Right lobe of liver (tissue), 6 donors: ENCODE measurements at regions not wholly inside any gene's neighbourhood (a gene's known extent, or its start where the extent isn't known, plus 50 kb on each side); places are given as distances from the start of the nearest gene placed in this dataset.

Experiments
- ATAC-seq, 4 donors: fragments of 200-7000 bp; cut with Tn5 transposase; one replicate each; pipeline ENCODE4 v1.9.1; 2020; ENCODE audit warnings: mild to moderate bottlenecking in 4 of 4, moderate library complexity in 4 of 4
- DNase-seq, 3 donors: peaks; one replicate each; pipeline ENCODE4 v3.0.0-alpha.2; 2020
- H3K27ac ChIP-seq, 3 donors: fragments of 200-600 bp; one replicate each; pipeline ENCODE4 v1.8.0; 2022
- H3K27me3 ChIP-seq, 2 donors: fragments of 200-600 bp; one replicate each; pipeline ENCODE4 v1.8.0; 2022
- H3K36me3 ChIP-seq, 4 donors: fragments of 200-600 bp; sonication (generic) in 1 of 4; one replicate each; pipeline versions ENCODE4 v1.5.1 to v1.8.0; 2017 to 2022; ENCODE audit warnings: control low read depth in 1 of 4
- H3K4me1 ChIP-seq, 4 donors: fragments of 200-600 bp; sonication (generic) in 1 of 4; one replicate each; pipeline versions ENCODE4 v1.5.1 to v1.8.0; 2017 to 2022; ENCODE audit warnings: control low read depth in 1 of 4
- H3K4me3 ChIP-seq, 3 donors: fragments of 200-600 bp; one replicate each; pipeline ENCODE4 v1.8.0; 2022
- H3K9me3 ChIP-seq, 4 donors: fragments of 200-600 bp; sonication (generic) in 1 of 4; one replicate each; pipeline versions ENCODE4 v1.5.1 to v1.8.0; 2017 to 2022; ENCODE audit warnings: control low read depth in 1 of 4
- CTCF ChIP-seq, 4 donors: fragments of 200-600 bp in 3 of 4; fragments of 450-650 bp in 1 of 4; IDR thresholded peaks; one replicate each; pipeline versions ENCODE4 v1.5.1 to v1.8.0; 2016 to 2022; ENCODE audit warnings: antibody characterized with exemption in 4 of 4, mild to moderate bottlenecking in 2 of 4
- POLR2A ChIP-seq: fragments of 450-650 bp; IDR thresholded peaks from one replicate; pipeline ENCODE4 v1.6.1; 2017; ENCODE audit warnings: antibody characterized with exemption, mild to moderate bottlenecking
- WGBS: methylation state at CpG from one replicate; pipeline ENCODE4 v1.1.6; 2018; ENCODE audit warnings: low coverage, low lambda C conversion rate; ENCODE audit not compliant: insufficient coverage; ENCODE audit errors: missing lambda C conversion rate; 5-methylcytosine and 5-hydroxymethylcytosine counted together
- intact Hi-C, 2 donors: fragments of 100-400 bp; cut with DNase I; formaldehyde crosslinking; loops; one replicate each; pipeline versions ENCODE4 v1.11.2 to v1.14.1; 2022
- donor health status: DM: no; HTN: yes; CAD: no.
- donor health status: DM: no; HTN: no; CAD: no.
- donor health status: DM: no; HTN: no; CAD: no.
- donor health status: DM: no; HTN: yes; CAD: no.
- donor health status: DM: no; HTN: yes; CAD: no.

GRCh38 chr12:107597695-107598410 is 87.7 kb upstream of the PWP1 start:
- H3K27me3 ChIP-seq, result no peaks in the 10 kb centered on the region

DNA sequence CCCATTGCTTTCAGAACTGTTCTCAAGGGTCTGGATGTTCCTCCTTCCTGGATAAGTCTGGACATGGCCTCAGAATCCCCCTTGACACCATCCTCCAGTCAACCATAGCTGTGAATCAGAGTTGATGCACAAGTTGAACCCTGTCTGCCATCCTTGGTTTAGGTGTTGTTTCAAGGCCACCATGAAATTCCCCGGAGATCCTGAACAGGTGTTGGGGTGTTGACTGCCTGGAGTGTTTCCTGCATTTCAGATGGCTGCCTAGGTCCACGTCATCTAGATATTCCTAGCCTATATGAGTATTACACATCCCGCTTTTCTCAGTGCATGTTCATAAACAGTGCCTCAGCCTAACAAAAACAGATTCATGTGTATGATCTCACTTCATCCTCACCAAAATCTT is 86.7 kb upstream of the PWP1 start:
- DNase-seq, result no peak
- Histone ChIP-seq H3K36me3 (no peaks in the 10 kb centered on the region), H3K27ac (no peak overlapping the region), H3K9me3 (no peaks in the 10 kb centered on the region), H3K27me3 (no peaks in the 10 kb centered on the region), H3K4me1 (no peaks in the 10 kb centered on the region), H3K4me3 (no peak overlapping the region)
- ATAC-seq, result no peak
- WGBS, result 80% methylated on average over 2 of the region's 3 CpGs
- intact Hi-C loops, result no loop called here
- TF ChIP-seq CTCF (IDR thresholded peaks at IDR 0.05) (no peak), POLR2A (no peak)

More at GRCh38 chr12:107597695-107598410, 87.7 kb upstream of the PWP1 start:
- 70% methylated on average over 2 of the region's 2 CpGs for WGBS
- Histone ChIP-seq H3K36me3 (no peaks in the 10 kb centered on the region), H3K9me3 (no peaks in the 10 kb centered on the region), H3K4me3 (no peak overlapping the region), H3K27ac (no peak overlapping the region), H3K4me1 (no peaks in the 10 kb centered on the region)
- no peak for ATAC-seq
- TF ChIP-seq CTCF (IDR thresholded peaks at IDR 0.05) (no peak), POLR2A (no peak)
- intact Hi-C loops, result no loop called here
- DNase-seq, result no peak

DNA sequence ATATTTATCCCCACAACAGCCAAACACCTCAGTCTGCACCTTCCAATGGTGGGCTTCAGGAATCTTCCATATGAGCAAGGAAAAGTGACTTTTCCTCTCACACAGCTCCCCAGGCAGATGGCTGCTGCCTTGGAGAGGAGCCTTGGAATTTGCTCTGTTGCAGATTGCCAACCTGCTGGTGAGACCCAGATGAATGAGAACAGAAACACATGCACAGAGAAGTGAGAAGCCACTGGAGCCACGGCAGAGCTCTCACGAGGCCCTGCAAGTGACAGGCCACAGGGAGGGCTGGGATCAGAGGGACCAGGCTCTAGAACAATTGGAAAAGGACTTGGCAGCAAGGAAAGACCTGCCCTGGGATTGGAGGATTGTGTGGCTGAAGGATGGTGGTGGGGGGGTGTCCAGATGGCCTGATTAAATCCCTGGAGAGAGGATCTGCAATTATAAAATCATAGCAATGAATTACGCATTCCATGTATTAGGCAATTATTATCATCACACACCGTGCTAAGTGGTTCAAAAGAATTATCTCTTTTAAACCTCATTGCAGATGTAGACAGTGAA is 84.9 kb upstream of the PWP1 start:
- Histone ChIP-seq H3K9me3 (no peaks in the 10 kb centered on the region), H3K27me3 (no peaks in the 10 kb centered on the region), H3K27ac (no peak overlapping the region), H3K4me3 (no peak overlapping the region), H3K4me1 (no peaks in the 10 kb centered on the region), H3K36me3 (no peaks in the 10 kb centered on the region)
- intact Hi-C loops, result loop anchor here in 1 of 2 donors (10.0 kb wide), 1 partner anchor 196 kb away; no protein-coding TSS in a partner anchor
- WGBS, result 73% methylated on average over 3 of the region's 4 CpGs
- ATAC-seq (no peak), DNase-seq (no peak)
- TF ChIP-seq CTCF (IDR thresholded peaks at IDR 0.05), result no peak
- TF ChIP-seq POLR2A, result no peak

- ATAC-seq (no peak), DNase-seq (no peak)
- H3K27me3 ChIP-seq, result no peaks in the 10 kb centered on the region
- TF ChIP-seq CTCF (IDR thresholded peaks at IDR 0.05), result no peak
- TF ChIP-seq POLR2A, result no peak
- H3K4me1 ChIP-seq, result no peaks in the 10 kb centered on the region
- no peaks in the 10 kb centered on the region for H3K9me3 ChIP-seq
- WGBS, result 90% methylated on average over 9 of the region's 9 CpGs
- intact Hi-C loops, result loop anchor here in 1 of 2 donors (10.0 kb wide), 1 partner anchor 198 kb away; no protein-coding TSS in a partner anchor
- no peak overlapping the region for H3K4me3 ChIP-seq
- no peak overlapping the region for H3K27ac ChIP-seq
- no peaks in the 10 kb centered on the region for H3K36me3 ChIP-seq
Measured at GRCh38 chr12:107602446-107602845, 83.2 kb upstream of the PWP1 start.
